Ammon's horn (tissue), 1 donor: ENCODE measurements at regions not wholly inside any gene's neighbourhood (a gene's known extent, or its start where the extent isn't known, plus 50 kb on each side); places are given as distances from the start of the nearest gene placed in this dataset.
"Not testable (repeated sequence)": the region's sequence is repeated elsewhere in the genome, so short reads cannot be mapped to it uniquely, and the experiment has no call there.

Source experiments
- DNase-seq: peaks from one replicate; pipeline ENCODE4 v3.0.0-alpha.2; 2016; ENCODE audit warnings: low spot score

- DNase-seq: no peak
These were observed 69.9 kb upstream of the SLC1A4 start for GRCh38 chr2:64919261-64919660.

GRCh38 chr2:64922482-64923384 lies 66.5 kb upstream of the SLC1A4 start:
- DNase-seq: peak; percentile 28

- no peak for DNase-seq
These were observed 65.9 kb upstream of the SLC1A4 start for GRCh38 chr2:64923385-64923710.

GRCh38 chr2:64924170-64924934 lies 64.8 kb upstream of the SLC1A4 start:
- DNase-seq: no peak

DNA sequence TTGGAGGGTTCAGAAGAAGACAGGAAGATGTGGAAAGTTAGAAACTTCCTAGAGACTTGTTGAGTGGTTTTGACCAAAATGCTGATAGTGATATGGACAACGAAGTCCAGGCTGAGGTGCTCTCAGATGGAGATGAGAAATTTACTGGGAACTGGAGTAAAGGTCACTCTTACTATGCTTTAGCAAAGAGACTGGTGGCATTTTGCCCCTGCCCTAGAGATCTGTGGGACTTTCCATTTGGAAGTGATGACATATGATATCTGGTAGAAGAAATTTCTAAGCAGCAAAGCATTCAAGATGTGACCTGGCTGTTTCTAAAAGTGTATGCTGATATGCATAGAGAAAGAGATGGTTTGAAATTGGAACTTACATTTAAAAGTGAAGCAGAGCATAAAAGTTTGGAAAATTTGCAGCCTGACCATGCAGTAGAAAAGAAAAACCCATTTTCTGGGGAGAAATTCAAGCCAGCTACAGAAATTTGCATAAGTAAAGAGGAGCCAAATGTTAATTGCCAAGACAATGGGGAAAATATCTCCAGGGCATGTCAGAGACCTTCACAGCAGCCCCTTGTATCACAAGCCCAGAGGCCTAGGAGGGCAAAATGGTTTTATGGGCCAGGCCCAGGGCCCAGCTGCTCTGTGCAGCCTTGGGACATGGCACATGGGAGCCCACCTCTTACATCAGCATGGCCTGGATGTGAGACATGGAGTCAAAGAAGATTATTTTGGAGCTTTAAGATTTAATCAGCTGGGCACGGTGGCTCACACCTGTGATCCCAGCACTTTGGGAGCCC lies 63.1 kb upstream of the SLC1A4 start:
- DNase-seq: not testable (repeated sequence)

DNA sequence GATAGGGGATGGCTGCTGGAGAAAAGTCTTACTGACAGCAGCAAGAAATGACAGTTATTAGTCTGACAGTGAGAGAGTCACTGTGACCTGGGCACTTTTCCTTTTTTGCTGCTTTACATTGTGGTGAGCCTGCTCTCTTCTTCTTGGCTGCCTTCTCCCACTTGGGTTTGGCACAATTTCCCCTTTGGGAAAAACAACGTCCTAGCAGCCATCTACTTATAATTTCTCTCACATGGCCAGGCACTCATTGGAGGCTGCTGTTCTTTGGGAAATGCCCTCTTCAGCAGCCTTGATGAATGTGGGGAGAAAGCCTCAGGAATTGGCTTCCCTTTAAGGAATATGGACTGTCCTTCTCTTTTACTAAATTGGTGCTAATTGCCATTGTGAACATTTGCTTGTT lies 60.4 kb upstream of the SLC1A4 start:
- peak; percentile 44 for DNase-seq

- no peak for DNase-seq
These were observed 59.9 kb upstream of the SLC1A4 start for GRCh38 chr2:64929333-64929732.

DNA sequence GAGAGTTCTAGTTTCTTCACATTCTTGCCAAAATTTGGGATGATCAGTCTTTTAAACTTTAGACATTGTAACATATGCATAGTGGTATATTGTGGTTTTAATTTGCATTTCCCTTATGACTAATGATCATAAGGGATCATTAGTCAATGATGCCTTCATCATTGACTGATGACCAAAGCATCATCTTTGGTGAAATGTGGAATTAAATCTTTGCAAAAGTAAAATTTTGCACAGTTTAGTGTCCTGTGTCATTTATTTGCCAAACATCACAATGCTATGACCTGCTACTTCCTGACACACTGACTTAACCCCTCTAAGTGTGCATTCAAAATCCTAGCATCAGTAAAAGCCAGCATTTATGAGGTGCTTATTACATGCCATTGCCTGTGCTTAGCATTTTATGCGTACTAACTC lies 58.9 kb upstream of the SLC1A4 start:
- no peak for DNase-seq

DNA sequence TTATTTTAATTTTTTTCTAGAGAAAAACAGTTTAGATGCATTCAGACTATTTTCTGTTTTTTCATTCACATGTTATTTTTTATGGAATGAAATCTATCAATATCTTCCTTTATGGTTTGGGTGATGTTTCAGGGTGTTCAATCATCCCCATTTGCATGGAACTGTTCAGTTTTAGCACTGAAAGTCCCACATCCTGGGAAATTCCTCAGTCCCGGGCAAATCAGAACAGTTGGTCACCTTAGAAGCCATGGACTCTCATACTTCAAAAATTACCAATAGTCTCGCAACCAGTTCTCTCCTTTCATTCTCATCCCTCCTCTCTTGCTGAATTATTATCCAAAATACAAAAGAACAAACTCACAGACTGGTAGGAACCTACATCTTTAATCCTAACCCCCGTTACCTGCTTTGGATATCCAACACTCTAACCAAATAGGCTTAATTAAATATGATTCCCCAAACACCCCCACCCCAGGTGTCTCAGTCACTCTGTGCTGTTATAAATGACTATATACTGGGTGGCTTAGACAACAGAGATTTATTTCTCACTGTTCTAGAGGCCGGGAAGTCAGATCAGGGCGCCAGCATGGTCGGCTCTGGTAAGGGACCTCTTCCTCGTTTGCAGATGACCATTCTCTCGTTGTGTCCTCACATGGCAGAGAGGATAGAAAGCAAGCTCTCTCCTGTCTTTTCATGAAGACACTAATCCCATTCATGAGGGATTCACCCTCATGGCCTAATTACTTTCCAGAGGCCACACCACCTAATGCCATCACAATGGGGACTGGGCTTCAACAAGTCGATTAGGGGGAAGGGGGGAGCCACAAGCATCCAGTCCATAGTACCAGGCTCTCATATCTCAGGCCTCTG lies 57.7 kb upstream of the SLC1A4 start:
- DNase-seq: no peak

DNA sequence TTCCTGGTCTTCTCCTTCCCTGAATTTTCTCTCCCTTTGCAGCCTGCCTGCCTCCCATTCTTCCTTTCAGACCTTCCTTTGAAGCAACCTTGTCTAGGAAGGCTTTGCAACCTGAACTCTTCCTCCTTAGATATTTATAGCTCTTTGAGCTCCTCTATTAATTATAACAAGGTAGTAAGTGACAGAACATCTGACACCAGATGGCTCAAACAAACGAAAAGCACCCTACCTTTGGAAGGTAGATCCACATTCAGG lies 57.2 kb upstream of the SLC1A4 start:
- DNase-seq: no peak

- DNase-seq: no peak
These were observed 56.6 kb upstream of the SLC1A4 start for GRCh38 chr2:64932371-64933216.

GRCh38 chr2:64934530-64934929 lies 54.7 kb upstream of the SLC1A4 start:
- DNase-seq: no peak

GRCh38 chr2:64936809-64937208 lies 52.4 kb upstream of the SLC1A4 start:
- DNase-seq: no peak

GRCh38 chr2:64937314-64937686 lies 51.9 kb upstream of the SLC1A4 start:
- not testable (repeated sequence) for DNase-seq

DNA sequence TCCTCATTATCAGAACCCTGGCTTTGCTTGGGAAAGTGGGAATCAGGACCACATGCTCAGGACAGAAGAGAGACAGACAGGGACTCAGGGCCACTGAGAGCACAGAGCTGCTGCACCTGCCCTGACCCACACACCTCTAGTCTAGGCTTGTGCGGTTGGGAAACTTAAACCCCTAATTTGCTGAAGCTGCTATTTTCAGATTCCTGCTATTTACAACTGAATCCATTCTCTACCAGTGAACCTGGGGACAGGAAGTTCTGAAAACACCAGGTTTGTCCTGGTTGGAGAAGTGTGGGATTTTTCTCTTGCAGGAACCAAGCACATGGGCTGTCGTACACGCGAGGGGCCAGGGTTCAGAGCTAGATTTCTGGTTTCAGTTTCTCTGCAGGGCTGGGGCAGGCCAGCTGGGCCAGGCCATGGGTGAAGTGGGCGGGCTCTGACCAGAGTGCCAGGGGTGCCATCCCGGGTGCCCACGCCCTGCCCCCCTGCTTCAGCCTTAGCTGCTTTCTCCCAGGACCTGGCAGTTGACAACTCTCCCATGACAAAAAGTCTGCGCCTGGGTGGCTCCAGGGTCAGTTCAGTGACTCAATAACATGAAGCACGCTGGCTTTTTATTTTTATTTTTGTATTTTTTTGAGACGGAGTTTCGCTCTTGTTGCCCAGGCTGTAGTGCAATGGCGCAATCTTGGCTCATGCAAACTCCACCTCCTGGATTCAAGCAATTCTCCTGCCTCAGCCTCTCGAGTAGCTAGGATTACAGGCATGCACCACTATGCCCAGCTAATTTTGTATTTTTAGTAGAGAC lies 51.3 kb upstream of the SLC1A4 start:
- DNase-seq: no peak

DNA sequence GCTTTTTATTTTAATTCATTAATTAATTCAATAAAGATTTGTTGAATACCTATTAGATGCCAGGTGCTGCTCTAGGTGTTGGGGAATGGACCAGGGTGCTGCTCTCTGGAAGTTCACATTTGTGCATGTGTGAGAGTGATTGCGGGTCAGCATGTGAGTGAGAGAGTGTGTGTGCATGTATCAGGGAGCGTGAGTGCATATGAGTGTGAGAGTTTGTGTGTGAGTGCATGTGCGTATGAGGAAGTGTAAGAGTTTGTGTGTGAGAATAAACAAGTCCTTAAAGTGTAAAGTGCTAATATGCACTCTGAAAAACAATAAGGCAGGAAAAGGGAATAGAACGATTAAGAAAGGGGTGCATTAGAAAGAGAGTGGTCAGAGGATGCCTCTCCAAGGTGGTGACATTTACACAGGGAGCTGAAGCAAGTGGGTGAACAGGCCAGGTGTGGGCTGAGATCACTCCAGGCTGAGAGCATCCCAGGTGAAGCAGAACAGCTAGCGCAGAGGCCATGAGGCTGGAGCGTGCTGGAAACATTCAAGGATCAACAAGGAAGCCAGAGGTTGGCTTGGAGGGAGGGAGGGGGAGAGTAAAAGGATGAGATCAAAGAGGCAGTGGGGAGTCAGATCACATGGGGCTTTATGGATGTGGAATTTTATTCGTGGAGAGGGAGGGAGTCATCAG lies 50.5 kb upstream of the SLC1A4 start:
- DNase-seq: no peak

DNA sequence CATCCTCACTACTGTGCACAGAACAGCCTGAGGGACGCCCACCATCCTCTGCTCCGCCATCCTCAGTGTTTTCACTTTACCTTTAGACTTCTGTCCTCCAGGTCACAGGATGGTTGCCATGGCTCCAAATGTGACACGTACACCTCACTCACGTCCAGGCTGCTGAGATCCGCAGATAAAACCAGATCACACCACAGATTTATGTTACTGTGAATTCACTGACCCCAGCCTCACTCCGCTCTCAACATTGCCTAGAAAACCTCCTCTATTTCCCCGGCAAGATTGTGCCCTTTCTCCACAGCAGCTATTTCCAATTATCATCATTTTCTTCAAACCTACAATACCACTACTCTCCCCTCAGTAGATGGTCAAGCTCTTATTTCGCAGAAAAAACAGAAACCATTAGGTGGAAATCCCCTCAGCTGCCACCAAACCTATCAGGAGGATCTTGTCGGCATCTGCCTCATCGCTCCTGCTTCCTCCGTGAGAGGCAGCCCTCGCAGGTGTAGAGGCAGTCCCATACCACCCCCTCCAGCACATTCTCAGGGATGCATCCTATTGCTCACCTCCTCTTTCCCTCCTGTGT lies 49.8 kb upstream of the SLC1A4 start:
- DNase-seq: no peak
